NCI-H2196 treated with DMSO at 0.1 percent for 48 hours (cell line): ENCODE measurements at regions not wholly inside any gene's neighbourhood (a gene's known extent, or its start where the extent isn't known, plus 50 kb on each side); places are given as distances from the start of the nearest gene placed in this dataset.

ENCODE experiments used
- DNase-seq: peaks from one replicate; lab custom pipeline; 2025; ENCODE audit not compliant: unreplicated experiment; lab: John Stamatoyannopoulos, UW

DNA sequence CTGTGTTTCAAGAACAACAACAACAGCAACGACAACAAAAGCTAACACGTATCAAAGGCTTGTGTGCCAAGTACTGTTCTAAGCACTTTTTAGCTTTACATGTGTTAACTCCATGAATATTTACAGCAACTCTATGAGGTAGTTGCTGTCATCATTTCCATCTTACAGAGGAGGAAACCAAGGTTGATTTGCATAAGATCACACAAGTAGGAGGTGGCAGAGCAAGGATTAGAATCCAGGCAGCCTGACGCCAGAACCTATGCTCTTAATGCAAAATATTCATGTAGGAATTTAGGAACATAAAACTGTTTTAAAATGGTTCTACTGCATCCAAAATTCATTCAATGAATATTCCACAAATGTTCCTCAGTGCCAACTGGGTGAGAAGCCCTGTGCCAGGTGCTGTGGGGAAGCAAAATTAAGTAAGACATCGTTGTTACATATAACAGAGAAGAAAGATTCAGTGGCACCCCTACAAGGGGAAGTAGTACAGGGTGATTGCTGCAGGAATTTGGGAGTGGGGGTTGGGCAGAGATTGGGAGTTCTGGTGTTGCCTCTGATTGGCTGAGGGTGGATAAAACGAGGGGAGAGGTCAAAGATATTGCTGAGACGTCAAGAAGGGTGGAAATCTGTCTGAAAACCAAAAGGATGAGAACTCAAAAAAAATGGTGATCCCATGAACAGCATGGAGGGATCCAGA is 86.1 kb upstream of the ARHGAP20 start:
- DNase-seq: no peak

DNA sequence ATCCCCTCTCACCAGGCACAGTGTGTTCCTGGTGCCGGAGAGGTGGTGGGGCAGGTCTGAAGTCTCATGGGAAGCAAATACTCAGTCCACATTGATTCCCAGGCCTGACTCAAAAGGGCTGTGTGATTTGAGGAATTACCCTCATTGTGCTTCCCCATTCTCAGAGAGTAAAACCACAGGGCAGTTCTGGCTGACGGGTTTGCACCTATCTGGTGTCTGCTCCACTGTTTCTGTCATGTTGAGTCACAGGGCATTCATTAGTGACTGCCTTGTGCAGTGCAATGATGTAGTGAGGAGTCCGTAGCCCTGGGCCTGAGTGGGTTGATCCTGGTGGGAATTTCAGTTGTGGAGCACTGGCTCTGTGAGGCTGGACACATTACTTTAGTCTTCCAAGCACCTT is 85.2 kb upstream of the ARHGAP20 start:
- DNase-seq: no peak

DNA sequence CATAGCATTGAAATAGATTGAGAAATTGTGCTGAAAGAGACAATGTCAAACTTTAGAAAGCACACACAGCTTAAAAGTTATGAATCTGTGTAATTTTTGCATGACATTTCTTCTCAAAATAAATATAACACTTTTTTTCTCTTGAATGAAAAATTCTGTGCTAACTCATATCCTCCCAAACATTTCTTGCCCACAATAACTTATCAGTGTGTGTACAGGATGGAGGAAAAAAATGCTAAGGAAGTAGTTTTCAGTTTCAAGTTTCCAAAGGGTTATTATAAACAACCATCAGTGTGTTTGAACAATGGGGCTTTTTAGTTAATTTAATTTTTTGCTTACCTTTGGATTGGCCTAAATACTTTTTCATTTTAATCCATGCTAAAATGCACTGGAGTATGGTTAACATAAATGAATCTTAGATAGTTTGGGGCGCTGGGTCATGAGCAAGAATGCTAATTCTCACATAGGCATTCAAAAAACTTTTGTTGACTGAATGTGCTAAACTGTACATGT is 82.9 kb upstream of the ARHGAP20 start:
- no peak for DNase-seq

DNA sequence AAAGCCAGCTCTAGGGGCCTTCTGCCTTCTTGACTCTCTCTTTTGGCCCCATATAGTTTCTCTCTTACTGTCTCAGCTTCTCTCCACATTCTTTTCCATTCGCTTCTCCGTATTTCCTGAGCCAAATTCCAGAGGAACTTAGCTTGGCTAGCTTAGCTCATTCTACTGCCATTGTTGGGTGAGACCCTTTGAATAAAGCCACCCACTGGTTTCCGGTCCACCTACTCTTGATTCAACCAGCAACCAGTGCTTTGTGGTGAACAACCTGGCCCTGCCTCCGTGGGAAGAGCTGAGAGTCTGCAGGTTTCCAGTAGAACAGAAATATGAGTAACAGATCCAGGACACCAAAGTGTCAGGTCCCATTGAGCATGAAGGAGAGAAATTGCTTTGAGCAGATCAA is 81.3 kb upstream of the ARHGAP20 start:
- no peak for DNase-seq

DNA sequence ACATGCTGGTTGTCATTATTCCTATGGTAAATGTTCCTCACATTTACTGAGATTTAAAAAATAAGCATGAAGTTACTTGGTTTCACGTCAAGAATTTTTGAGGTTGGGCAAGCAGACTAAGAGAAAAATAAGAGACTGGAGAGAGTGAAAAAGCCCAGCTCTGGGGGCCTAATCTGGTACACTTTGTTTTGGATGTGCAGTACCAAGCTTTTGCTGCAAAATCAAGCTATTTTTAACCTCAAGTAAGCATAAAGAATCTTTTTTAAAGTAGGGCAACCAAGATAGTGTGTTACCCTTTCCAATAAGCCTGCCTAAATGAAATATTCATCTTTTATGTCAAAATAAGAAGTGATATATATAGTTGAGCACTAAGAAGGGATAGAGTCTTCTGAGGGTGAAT is 79.4 kb upstream of the ARHGAP20 start:
- no peak for DNase-seq

DNA sequence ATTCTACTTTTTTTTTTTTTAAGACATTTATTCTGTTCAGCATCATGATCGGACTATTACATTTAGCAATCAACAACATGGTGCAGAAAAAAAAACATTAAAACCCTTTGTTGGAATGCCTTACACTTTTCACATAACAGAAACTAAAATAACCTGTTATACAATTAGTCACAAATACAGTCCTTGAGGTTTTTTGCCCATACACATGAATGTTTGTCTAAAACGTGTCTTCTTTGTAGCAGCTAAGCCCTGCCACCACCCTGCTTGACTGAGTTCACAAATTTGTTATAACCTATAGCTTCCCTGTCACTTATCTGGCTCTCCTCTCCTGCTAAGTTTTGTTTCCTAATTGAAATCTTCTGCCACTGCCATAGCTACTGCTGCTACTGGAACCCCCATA is 75.4 kb upstream of the ARHGAP20 start:
- no peak for DNase-seq

DNA sequence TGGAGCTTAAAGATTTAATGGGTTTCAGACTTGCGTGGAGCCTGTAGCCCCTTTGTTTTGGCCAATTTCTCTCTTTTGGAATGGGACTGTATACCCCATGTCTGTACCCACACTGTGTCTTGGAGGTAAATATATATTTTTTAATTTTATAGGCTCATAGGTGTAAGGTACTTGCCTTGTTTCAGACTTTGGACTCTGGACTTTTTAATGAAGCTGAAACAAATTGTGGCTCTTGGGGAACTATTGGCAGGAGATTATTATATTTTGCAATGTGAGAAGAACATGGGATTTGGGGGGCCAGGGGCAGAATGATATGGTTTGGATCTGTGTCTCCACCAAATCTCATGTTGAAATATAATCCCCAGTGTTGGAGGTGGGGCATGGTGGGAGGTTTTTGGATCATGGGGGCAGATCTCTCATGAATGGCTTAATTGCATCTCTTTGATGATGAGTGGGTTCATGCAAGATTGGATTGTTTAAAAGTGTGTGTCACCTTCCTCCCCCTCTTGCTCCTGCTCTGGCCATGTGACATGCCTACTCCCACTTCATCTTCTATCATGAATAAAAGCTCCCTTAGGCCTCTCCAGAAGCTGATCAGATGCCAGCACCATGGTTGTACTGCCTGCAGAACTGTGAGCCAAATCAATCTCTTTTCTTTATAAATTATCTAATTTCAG is 74.1 kb upstream of the ARHGAP20 start:
- DNase-seq: no peak

DNA sequence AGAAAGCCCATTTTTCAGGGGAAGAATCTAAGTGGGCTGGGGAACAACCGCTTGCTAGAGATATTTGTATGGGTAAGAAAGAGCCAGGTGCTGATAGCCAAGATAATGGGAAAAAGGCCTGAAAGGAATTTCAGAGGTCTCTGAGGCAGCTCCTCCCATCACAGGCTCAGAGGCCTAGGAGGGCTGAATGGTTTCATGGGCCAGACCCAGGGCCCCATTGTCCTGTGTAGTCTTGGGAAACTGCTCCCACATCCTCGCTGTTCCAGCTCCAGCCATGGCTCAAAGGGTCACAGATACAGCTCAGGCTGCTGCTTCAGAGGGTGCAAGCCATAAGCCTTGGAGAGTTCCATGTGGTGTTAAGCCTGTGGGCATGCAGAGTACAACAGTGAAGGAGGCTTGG is 73.2 kb upstream of the ARHGAP20 start:
- no peak for DNase-seq

DNA sequence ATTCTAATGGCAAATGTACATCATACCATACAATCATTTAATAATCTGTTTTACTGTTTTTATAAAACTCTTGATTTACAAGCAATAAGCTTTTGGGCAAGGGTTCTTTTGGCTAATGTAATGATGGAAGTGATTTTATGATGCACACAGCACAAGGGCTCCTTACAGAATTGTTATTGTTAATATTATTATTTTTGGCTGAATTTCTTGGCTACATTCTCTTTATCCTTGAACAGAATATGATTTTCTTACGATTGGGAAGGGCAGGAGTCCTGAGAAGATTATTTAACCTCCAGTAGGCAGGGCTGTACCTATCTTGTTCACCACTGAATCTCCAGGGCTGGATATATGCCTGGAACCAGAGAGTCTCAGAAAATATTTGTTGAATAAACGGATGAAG is 70.4 kb upstream of the ARHGAP20 start:
- no peak for DNase-seq

DNA sequence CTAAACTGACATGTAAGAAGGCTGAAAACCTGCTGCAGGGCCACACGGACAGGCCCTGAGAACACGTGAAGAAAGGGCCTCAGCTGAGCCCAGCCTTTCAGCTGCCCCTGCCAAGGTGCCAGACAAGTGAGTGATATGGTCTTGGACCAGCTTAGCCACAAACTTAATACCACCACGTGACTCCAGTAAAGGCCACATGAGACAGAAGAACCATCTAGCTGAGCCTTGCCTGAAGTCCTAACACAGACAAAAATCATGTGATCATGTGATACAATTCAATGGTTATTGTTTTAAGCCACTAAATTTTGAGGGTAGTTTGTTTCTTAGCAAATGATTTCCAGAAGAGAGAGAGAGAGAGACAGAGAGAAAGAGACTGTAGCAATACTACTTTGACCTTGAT is 66.9 kb upstream of the ARHGAP20 start:
- no peak for DNase-seq

DNA sequence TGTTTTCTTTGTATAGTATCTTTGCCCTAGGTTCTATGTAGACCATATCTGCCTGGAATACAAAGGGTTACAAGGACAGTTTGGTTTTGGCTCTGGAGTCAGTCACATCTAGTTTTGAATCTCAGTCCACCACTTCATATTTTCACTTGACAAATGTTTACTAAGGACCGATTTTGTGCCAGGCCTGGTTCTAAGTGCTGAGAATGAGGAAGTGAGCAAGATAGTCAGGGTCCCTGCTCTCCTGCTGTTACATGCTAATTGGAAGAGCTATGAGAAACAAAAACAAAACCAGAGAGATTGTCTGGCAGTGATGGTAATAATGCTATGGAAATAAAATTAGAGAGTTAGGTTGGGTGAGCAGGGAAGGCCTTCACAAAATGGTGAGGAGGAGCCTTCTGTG is 66.1 kb upstream of the ARHGAP20 start:
- DNase-seq: no peak

DNA sequence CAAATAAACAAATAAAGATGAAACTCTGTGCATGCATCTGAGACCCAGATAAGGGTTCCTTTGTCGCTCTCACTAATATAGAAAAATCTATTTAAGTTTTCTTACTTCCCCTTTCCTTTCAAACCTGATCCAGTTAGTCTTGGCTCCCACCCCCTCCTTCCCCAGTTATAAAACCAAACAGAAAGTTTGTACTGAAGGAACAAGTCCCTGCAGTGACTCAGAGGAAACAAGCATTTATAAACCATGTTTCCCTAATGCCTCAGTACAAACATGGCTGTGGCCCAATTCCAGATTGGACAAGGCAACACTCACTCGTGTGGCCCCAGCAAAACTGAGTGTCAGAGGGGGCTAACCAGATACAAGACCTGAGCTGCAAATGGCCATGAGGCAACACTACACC is 65.5 kb upstream of the ARHGAP20 start:
- DNase-seq: no peak

DNA sequence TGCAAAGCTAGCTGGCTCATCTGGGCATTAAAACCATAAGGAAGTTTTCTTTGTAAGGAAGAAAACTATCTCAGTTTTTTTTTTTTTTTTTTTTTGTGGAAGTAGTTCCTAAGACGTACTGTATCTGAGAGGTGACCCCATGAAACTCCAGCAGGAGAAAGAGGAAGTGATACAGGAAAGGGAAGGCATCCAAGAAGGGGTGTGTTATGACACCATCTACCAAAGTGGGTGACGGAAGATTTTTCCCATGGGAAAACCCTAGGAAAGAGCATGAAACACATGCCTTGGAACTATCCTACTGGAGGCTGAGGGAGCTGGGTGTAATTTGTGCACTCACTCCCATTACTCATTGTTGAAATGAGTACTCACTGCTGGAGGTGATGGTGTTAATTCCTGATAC is 63.8 kb upstream of the ARHGAP20 start:
- no peak for DNase-seq

DNA sequence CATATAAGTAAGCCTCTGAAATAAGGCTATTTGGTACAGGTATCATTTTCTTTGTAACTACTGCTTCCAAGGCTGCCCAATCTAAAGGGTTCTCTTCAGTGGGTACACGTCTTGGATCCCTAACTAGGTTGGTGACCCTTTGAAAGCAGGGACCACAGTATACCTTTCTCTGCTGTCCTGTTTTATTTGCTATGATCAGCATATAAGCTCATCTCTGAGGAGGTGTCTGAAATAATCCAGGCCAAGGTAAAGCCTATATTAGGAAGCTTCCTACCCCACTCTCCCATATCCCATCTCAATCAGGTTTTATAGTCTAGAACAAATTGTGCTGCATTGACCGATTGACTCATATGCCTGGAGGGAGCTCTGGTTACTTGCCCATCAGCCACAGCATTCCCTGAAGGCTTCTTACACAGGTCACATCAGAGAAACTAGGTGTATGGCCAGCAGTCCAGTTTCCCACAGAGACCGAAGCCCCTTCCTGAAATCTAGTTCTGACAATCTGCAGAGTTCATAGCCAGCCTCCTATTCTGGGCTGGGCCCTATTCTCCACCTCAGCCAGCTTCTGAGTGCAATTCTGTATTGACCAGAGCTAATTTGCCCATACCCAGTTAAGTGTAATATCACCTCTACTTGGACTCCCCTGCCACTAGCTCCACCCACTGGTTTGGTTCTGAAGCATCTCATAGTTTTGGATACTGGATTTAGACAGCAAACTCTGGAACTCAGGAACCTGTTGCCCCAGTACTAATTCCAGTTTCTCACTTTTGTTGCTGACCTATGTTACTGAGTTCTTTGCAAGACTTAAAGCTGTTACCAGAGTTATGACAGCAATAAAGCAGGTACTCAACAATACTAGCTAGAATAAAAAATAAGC is 62.1 kb upstream of the ARHGAP20 start:
- DNase-seq: no peak

DNA sequence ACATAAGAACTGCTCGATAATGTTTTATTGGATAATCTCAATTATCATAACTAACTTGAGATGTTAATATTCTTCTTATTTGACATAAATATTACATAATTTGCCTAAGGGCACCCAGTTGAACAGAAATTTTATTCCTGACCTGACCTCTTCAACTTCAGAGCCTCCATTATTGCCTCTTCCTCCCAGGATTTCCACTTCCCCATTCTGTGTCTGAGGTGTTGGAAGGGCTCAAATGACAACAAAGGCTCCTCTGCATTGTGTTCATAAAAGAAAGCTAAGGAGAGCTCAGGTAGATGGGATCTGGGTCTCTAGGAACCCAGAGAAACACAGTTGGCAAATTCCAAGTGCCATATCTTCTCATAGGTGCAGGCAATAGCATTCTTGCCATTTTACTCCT is 61.2 kb upstream of the ARHGAP20 start:
- no peak for DNase-seq

DNA sequence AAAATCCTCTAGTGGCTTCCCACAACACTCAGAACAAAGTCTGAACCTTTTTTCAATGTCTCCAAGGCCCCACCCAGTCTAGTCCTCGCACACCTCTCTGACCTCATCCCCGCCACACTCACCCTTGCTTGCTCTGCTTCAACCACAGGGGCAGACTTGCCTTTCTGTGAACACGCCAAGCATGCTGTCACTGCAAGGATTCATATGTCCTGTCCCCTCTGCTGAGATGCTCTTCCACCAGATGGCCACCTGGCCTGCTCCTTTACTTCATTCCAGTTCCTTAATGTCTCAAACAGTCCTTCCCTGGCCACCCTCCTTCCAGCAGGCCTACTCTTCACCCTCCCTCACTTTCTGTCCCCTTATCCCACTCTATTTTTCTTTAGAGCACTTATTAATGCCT is 60.6 kb upstream of the ARHGAP20 start:
- no peak for DNase-seq

DNA sequence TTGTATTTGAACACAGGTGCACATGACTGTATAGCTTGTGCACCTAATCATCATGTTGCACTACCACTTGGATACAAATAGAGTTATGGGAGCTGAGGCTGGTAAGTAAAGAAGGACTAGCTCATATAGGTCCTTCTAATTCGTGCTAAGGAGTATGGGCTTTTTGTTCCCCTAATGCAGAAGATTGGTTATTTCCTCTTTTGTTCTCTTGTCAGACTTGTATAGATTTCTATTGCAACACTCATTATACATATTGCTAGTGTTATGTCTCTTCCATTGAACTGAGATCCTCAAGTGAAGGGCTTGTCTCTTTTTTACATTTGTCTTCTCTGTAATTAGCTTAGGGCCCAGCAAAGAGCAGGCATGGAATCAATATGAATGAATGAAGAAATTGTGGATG is 54.1 kb upstream of the ARHGAP20 start:
- no peak for DNase-seq

DNA sequence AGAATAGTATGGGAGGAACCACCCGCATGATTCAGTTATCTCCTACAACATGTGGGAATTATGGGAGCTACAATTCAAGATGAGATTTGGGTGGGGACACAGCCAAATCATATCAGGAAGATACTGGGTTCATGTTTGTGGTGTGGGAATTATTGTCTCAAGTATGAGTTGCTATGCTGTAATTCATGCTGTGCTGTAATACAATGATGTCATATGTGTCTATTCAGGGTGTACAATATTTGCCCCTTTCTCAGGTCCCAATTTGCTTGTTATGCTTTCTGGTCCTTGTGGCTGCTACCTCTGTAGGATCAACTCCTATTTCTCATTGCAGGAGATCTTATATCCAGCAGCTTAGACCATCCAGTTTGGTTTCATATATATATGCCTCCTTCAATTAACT is 52.2 kb upstream of the ARHGAP20 start:
- DNase-seq: no peak

DNA sequence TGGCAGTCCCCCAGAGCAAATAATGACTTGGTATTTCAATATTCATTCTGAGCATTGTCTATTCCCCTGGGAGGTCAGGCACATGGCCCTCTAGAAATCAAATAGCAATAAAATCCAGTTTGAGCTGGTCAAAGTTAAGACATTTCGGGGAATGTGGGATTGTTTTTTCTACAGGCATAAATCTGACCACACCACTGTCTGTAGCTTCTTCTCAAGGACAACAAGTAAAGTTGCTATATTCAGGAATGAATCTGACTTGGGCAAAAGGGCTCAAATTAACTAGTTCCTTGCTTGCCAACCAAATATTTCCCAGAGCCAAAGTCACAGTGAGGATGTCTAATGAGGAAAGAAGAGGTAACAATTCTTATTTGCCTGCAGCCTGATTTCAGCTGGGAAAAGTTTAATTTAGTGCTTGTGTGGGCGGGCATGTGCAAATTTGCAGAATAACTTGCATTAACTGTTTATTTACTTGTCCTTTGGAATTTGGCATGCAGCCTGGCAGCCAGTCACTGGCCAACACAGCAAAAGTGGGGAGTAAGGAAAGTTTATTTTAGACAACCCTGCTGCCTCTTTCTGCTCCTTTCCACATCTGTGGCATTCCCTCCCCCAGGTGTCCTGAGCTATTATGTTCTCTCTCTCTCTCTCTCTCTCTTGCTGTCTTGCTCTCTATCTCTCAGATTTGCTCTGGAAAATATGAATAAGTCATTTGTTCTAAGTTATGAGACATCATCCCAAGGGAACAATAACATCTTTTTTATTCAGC is 51.2 kb upstream of the ARHGAP20 start:
- DNase-seq: no peak

DNA sequence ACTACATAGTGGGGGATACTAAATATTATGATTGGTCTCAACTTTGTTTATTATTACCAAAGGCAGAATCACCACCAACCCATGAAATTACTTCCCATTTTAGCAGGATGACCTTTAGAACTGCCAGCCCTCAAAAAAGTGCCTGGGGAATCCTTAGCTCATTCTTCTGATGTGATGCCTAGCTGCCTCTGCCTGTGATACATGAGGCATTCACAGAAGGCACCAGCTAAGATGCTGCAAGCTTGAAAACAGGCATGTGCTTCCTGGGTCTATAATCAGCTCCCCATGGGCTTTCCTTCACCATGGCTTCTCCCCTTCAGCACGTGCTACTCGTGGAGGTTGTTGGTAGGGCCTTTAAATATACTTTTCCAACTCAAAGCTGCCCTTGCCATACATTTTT is 50.4 kb upstream of the ARHGAP20 start:
- DNase-seq: no peak
